ENCODE measurements at regions not wholly inside any gene's neighbourhood (a gene's known extent, or its start where the extent isn't known, plus 50 kb on each side); places are given as distances from the start of the nearest gene placed in this dataset.

- H3K4me1 ChIP-seq: no peaks in the 10 kb centered on the region
- no peaks in the 10 kb centered on the region for H3K27me3 ChIP-seq
- no peak for TF ChIP-seq CTCF (IDR thresholded peaks at IDR 0.05; ENCODE audit: low read depth, low read length)
- no peak overlapping the region for H3K4me3 ChIP-seq (ENCODE audit: low read depth, low read length)
- H3K9me3 ChIP-seq: no peaks in the 10 kb centered on the region
- no peak for DNase-seq
- no peaks in the 10 kb centered on the region for H3K36me3 ChIP-seq
Measured at GRCh38 chr6:164436976-164437375, 872.4 kb downstream of the C6orf118 start.

- Histone ChIP-seq H3K27me3 (no peaks in the 10 kb centered on the region), H3K4me1 (no peaks in the 10 kb centered on the region), H3K4me3 (ENCODE audit: low read depth, low read length) (no peak overlapping the region), H3K36me3 (no peaks in the 10 kb centered on the region), H3K9me3 (no peaks in the 10 kb centered on the region)
- no peak for DNase-seq
- TF ChIP-seq CTCF (IDR thresholded peaks at IDR 0.05; ENCODE audit: low read depth, low read length): no peak
Measured at GRCh38 chr6:164427728-164428402, 881.5 kb downstream of the C6orf118 start.

- no peaks in the 10 kb centered on the region for H3K36me3 ChIP-seq
- no peaks in the 10 kb centered on the region for H3K27me3 ChIP-seq
- DNase-seq: no peak
- H3K4me3 ChIP-seq (ENCODE audit: low read depth, low read length): no peak overlapping the region
- H3K9me3 ChIP-seq: no peaks in the 10 kb centered on the region
- no peak for TF ChIP-seq CTCF (IDR thresholded peaks at IDR 0.05; ENCODE audit: low read depth, low read length)
- H3K4me1 ChIP-seq: no peaks in the 10 kb centered on the region
Measured at GRCh38 chr6:164424489-164424888, 884.9 kb downstream of the C6orf118 start.

- no peak for TF ChIP-seq CTCF (IDR thresholded peaks at IDR 0.05; ENCODE audit: low read depth, low read length)
- DNase-seq: no peak
- Histone ChIP-seq H3K27me3 (no peaks in the 10 kb centered on the region), H3K36me3 (no peaks in the 10 kb centered on the region), H3K4me3 (ENCODE audit: low read depth, low read length) (no peak overlapping the region), H3K9me3 (no peaks in the 10 kb centered on the region), H3K4me1 (peaks cover 12% of the 10 kb centered on the region; the same call in 1 of the 2 replicates)
Measured at GRCh38 chr6:164419099-164419498, 890.3 kb downstream of the C6orf118 start.

- Histone ChIP-seq H3K36me3 (no peaks in the 10 kb centered on the region), H3K9me3 (no peaks in the 10 kb centered on the region), H3K27me3 (no peaks in the 10 kb centered on the region), H3K4me3 (ENCODE audit: low read depth, low read length) (no peak overlapping the region), H3K4me1 (peaks cover 12% of the 10 kb centered on the region; the same call in 1 of the 2 replicates)
- no peak for TF ChIP-seq CTCF (IDR thresholded peaks at IDR 0.05; ENCODE audit: low read depth, low read length)
- DNase-seq: no peak
Measured at GRCh38 chr6:164418262-164418588, 891.2 kb downstream of the C6orf118 start.

GRCh38 chr6:164417537-164418261, 891.7 kb downstream of the C6orf118 start:
- H3K27me3 ChIP-seq: no peaks in the 10 kb centered on the region
- H3K9me3 ChIP-seq: no peaks in the 10 kb centered on the region
- no peak for DNase-seq
- H3K36me3 ChIP-seq: no peaks in the 10 kb centered on the region
- no peak for TF ChIP-seq CTCF (IDR thresholded peaks at IDR 0.05; ENCODE audit: low read depth, low read length)
- peaks cover 12% of the 10 kb centered on the region; the same call in 1 of the 2 replicates for H3K4me1 ChIP-seq
- no peak overlapping the region for H3K4me3 ChIP-seq (ENCODE audit: low read depth, low read length)
